NCI-H748 (cell line): ENCODE measurements at regions not wholly inside any gene's neighbourhood (a gene's known extent, or its start where the extent isn't known, plus 50 kb on each side); places are given as distances from the start of the nearest gene placed in this dataset.
"Not testable (repeated sequence)": the region's sequence is repeated elsewhere in the genome, so short reads cannot be mapped to it uniquely, and the experiment has no call there.

Source experiments
- DNase-seq: peaks from one replicate; lab custom pipeline; 2025; ENCODE audit not compliant: unreplicated experiment; lab: John Stamatoyannopoulos, UW

DNA sequence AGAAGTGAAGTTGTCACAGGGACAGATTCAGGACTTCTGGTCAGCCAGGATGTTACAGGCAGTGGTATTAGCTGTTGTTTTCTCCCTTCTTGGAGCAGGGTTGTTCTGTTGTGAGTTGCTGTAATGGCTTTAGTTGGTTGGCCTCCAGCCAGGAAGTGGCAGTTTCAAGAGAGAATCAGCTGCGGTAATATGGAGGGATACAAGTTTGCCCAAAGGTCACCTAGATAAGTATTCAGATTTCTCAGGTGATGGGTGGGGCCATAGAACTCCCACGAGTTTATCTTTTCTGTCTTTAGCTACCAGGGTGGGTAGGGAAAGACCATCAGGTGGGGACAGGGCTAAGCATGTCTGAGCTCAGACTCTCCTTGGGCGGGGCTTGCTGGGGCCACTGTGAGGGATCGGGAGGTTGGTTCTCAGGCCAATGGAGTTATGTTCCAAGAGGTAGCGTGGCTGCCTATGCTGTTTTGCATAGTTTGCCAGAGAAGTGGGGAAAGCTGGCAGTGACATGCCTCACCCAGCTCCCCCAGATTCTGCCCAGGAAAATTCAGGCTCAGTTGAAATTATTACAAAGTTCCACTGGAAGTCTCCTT, 640.4 kb upstream of the CHAC2 start:
- no peak for DNase-seq

DNA sequence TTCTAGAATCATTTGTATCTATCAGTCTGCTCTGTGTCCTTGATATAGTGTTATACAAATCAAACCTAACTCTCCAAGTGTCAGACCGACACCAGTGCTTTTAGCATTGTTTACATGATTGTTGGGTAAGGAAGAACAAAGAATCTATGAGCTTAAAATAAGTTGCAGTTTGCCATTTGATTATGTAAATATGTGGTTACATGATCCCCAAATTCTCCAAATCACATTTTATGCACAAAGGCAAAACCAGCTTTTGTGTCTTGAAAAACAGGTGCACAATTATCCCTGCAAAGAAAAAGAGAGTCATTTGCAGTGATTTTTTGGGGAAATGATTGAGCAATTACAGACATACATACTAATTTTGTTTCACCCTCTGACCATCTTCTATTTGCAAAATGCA, 652.6 kb upstream of the CHAC2 start:
- no peak for DNase-seq

DNA sequence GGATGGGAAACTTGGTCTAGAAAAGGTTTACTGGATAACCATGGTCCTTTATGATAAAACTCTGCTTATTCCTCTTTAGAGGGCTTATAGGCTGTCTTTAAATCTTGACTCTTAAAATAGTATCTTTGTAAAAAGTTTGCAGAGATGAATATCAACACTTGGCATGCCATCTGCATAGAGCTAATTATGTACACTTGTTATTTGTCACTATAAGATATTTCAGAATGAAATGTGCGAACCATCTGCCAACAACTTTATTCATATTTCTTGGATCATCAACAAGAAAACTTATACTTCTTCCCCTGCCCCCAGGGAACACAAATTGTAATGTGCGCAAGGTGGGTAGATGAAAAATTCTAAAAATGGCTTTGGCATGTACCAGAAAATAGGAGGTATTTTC, 653.0 kb upstream of the CHAC2 start:
- DNase-seq, result no peak

DNA sequence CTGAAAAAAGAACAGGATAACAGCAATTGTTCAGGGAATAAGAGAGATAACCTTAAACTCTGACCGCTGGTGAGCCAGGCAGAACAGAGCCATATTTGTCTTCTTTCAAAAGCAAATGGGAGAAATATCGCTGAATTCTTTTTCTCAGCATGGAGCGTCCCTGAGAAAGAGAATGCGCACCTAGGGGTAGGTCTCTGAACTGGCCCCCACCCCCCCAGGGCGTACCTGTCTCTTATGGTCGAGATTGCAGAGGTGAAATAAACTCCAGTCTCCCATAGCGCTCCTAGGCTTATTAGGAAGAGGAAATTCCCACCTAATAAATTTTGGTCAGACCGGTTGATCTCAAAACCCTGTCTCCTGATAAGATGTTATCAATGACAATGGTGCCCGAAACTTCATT, 655.2 kb upstream of the CHAC2 start:
- not testable (repeated sequence) for DNase-seq

DNA sequence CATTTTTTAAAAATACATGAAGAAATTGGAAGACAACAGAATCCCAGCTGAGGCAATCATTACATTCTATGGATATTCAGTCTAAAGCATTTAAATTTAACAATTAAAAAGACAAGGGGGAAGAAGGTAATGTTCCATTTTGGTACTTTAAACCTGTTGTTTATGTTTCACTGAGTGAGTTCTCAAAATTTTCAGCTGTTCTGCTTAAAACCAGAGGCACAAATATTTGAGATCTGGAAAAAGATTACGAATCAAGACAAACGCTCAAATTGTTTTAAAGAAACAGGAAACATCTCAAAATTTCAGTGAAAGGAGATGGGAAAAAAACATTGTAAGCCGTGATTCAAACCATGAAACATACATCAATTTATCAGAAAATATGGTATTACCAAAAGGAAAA, 656.2 kb upstream of the CHAC2 start:
- DNase-seq, result no peak

DNA sequence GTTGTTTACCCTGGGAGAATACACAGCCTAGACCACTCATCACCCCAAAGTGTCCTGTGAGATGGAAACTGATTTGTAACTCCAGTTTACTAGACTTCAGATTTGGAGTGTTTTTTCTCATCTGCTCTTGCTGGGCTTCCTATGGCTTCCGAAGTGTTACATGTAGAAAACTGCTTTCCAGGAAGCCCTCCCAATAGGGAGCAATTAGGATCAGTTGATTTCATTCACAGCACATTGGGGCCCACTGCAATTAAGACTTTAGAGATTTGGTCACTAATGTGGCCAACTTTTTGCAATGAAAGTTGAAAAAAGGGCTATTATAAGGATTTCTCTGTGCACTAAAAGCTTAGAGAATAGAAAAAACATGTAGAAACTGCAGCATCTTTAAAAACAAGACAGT, 656.6 kb upstream of the CHAC2 start:
- DNase-seq, result no peak

DNA sequence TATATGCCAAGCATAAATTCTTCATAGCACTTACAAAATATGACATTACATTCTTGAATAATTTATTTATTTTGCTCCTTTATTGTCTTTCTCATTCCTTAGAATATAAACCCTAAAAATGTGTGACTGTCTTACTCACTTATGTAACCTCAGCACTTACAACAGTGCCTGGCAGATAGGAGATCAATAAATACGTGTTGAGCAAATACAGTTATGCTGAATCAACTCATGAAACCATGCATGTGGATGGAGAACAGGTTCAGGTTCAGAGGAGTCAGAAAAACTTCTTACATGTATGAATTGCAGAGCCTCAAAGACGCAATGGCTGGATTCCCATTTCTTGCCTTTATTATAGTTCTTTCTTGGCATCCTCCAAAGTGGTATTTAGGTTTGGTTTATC, 659.4 kb upstream of the CHAC2 start:
- no peak for DNase-seq

DNA sequence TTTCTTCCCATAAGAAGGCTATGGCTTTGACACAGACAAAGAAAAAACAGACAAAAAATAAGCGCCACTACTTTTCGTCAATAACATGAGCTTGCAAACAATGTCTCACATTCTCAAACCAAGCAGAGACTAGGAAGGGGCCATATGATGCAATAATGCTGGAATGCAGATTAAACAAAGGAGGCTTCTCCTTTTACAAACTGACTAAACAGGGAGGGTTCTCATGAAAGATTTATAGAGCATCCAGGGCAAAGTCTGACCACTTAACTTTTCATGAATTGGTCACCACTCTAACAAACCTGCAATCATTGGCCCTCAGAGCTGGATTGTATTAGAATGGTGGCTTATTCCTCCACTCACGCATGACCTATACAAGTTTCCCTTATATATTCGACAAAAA, 663.3 kb upstream of the CHAC2 start:
- DNase-seq, result no peak

DNA sequence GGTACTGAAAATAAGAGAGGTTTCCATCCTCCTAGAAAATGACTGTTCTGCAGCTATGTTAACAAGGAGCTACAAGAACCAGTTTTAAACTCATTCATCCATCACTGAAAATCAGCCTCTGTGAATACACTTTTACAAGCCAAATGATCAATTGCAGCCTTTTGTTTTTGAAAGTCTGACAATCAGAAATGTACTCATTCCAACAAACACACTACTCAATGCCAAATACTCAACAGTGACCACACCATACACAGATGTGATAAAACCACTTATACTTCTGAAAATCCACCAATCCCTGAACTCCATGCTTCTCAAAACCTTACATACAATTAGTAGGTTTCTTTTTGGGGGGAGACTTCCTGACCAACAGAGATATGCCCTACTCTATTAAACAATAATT, 663.9 kb upstream of the CHAC2 start:
- DNase-seq, result no peak

DNA sequence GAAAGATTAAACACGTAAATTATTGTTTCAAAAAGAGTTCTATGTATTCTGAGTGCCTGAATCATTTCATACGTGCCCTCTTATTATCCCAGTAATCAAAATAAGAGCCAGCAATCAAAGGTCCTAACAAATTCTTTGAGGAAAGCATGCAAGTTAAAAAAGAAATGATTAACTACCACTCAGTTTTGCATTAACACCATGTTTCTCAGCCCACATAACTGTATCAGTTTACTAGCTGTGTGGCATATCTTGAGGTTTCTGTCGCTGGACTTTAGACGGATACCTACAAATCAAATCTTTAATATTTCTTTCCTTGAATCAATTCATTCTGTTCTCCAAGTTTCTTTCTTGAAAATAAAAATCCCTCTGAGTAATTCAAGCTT, 668.9 kb upstream of the CHAC2 start:
- DNase-seq, result no peak

DNA sequence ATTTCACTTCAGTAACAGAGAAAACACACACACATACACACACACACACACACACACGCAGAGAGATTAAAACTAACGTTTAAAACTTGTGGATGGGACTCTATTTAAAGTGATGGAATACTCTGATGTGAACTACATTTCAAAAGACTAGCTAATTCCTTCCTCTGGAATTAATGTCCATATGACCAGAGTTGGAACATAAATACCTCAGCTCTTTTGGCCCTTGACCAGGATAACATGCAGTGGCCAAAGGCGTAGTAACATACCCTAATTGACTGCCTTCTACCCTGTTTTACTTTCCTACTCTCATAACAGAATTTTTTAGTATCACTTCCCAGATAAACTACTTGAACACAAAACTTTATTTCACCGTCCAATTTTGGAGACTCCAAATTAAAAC, 671.3 kb upstream of the CHAC2 start:
- DNase-seq, result no peak

DNA sequence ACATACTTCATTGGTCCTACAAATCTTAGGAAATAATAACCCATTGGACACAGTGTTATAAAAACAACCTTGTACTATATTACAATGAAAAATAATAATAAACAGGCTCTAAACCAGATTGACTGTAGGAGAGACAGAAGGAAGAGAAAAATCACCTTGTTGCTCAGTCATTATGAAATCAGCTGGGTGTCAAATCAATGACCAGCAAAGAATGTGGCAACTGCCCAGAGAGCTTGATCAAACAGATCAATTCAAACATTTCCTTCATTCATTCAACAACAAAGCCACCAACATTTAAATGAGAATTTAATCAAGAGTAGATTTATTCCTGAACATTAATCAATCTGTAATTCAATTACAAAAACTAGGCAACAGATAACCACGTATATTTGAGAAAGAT, 671.9 kb upstream of the CHAC2 start:
- DNase-seq, result no peak

DNA sequence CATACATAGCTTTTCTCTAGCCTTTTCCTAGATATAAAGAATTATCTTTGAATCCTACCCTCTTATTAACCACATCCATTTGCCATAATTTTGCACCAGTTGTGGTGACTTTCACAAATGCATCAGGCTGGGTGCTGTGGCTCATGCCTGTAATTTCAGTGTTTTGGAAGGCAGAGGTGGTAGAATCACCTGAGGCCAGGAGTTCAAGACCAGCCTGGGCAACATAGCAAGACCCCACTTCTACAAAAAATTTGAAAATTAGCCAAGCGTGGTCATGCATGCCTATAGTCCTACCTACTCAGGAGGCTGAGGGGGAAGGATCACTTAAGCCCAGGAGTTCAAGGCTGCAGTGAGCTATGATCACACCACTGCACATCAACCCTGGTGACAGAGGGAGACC, 672.4 kb upstream of the CHAC2 start:
- no peak for DNase-seq

DNA sequence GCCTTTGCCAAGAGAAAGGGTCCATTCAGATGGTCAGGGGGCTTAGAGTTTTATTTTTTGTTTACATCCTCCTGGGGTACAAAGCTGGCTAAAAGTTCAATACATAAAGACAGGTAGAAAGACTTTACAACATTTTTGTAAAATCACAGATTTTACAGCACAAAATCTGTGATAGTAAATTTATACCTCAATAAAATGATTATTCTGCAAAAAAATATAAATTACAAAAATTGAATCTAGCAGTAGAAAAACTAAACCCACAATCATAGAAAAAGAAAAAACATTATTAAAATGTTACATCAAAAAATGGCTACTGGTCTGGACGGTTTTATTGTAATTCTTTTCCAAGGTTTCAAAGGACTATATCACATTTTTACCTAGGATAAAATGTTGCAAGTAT, 674.2 kb upstream of the CHAC2 start:
- no peak for DNase-seq

DNA sequence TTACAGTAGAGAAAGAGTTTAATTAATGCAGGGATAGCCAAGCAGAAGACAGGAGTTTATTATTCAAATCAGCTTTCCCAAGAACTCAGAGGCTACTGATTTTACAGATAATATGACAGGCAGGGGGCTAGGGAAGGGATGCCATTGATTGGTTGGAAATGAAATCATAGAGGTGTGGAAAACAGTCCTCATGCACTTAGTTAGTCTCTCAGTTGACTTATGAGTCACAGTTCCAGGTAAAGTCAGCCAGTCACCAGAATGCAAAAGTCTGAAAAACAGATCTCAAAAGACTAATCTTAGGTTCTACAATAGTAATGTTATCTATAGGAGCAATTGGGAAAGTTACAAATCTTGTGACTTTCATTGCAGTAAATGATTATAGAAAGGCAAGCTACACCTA, 676.4 kb upstream of the CHAC2 start:
- no peak for DNase-seq

DNA sequence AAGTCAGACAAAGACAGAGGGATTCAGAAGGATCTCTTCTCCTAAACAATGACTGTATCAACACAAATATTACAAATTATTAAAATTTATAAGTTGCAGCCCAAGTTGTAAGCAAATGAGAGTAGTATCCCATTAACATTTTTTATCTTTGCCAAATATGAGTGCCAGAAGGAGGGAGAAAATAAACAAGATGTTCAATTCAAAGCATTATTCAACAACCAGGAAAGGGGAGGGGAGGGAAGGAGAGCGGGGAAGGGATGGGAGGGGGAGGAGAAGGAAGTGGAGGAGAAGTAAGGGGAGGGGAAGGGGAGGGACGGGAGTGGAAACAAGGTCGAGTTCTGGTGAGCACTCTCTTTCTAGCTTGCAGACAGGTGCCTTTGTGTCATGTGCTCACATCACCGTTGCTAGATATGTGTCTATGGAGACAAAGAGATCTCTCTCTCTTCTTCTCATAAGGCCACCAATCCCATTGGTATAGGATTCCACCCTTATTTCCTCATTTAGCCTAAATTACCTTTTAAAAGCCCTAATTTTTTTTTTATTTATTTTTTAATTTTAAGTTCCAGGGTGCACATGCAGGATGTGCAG, 679.6 kb upstream of the CHAC2 start:
- DNase-seq, result peak; percentile 21

DNA sequence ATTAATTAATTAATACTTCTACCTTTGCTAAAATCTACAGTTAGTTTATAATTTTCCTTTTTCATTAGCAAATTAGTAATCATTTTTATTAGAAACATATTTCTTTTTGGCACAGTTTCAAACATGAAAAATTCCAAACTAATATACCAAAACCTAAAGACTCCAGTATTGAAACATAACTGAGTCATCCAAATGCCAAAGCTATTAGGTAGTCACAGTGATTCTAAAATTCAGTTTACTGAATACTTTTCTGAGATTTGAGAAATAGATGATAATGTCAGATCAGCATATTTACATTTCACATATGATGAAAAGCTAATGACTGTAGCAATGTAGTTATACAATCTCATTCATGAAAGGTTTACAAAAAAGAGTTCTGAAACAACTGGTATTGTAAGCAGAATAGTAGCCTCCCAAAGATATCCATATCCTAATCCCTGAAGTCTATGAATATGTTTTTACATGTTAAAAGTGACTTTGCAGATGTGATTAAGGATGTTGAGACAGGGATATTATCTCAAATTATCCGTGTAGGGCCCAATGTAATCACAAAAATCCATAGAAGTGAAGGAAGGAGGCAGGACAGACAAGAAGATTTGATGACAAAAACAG, 680.2 kb upstream of the CHAC2 start:
- no peak for DNase-seq

DNA sequence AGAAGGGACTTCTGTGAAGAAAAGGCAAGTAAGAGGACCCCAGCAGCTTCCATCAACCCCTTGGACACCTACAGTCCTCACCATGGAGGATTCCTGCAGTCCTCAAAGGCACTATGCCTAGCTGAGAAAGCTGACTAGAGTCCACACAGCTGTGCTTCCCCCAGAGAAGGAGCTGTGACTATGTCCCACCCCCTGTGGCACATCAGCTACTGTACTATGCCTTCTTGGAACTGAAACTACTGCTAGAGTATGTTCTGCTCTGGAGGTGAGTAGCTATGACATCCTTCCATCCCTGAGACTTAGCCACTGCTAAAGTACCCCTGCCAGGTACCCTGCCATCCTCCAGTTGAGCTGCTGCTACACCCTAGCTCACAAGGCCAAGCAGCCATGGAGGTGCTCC, 690.2 kb upstream of the CHAC2 start:
- DNase-seq, result no peak

DNA sequence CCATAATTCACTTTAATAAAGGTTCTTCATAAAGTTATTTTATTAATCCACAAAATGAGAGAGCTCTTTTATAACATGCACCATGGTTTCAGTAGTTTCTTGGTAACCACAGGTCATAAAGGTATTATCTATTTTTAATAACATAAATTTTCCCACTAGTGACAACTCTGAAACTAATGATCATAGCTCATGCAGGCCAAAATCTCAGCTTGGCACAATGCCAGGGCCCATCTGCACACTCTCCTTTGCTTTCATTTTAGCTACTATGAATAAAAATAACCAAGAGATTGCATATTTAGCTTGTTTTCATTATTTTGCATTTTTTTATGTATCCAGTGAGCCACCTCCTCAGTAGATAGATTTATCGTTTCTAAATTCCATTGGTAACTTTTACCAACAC, 691.8 kb upstream of the CHAC2 start:
- no peak for DNase-seq

DNA sequence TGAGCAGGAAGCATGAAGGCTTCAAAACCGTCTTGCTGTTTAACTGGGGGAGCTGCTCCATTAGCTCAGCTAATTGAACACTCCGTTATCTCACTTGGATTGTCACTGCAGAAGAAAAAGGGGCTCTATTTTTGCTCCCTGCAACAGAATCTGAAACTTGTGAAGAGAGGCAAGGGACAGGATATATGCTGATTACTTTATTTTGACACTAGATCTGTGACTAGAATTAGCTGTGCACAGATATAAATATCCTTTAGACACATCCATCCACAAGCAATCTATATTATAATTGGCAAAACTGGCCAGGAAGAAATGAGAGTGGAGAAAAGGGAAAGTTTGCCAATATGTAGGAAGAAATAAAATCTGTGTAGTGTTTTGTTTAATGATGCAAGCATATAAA, 700.1 kb upstream of the CHAC2 start:
- DNase-seq, result no peak

DNA sequence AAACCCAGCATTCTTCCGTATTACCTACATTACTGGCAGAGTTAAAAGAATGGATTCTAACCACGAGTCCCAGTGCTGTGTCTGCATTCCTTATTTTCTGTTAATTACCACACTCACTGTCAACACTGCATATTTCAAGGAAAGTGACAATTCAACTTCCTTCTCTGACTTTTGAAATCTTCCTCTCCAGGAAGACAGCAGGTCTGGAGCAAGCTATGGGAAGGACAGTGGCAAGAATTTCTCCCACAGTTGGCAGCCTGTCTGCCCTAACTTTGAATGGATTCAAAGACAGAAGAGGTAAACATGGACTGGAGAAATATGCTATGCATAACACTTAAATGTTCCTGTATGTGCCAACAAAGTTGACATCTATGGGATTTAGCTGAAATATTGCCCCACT, 700.5 kb upstream of the CHAC2 start:
- DNase-seq, result no peak

DNA sequence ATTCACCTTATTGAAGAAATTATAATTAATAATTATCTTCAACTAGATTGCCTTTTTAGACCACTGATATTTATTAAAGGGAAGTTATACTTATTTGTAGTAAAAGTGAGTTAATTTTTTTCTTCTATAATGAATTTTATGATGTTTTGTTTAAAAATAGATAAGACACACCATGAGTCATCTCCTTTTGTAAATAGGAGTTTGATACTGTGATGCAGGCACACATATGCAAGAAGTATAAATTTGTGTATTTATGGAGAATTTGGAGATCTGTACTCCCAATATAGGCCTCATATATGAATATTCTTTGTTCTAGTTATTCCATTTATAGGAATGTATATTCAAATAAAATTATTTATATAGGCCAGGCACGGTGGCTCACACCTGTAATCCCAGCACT, 703.5 kb upstream of the CHAC2 start:
- DNase-seq, result no peak

DNA sequence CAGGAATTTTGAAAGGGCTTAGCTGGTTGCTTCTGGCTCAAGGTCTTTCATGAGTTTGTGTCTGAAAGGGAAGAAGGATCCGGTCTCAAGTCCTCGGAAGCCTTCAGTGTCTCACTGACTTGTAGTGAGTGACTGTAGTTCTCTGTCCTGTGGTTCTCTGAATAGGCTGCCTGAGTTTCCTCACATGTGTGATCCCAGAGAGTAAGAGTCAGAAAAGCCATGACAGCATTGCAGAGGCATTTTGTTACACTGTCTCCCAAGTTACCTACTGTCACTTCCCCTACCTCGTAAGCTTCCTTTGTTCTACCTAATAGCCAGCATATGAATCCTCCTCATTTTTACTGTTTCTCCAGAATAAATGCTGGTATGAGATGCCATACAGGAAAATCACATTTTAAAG, 709.1 kb upstream of the CHAC2 start:
- no peak for DNase-seq
